G401 (cell line): ENCODE measurements at regions not wholly inside any gene's neighbourhood (a gene's known extent, or its start where the extent isn't known, plus 50 kb on each side); places are given as distances from the start of the nearest gene placed in this dataset.

Experiments
- DNase-seq: peaks from one replicate; pipeline ENCODE4 v3.0.0-alpha.2; 2015; ENCODE audit warnings: low spot score
- in situ Hi-C: cut with HindIII; loops from 2 replicates; pipeline ENCODE4 v1.10.0; 2016; ENCODE audit warnings: low sequenced_read_pairs, mixed read lengths

- in situ Hi-C loops: no loop called here
- peak; percentile 30 for DNase-seq
Observed at GRCh38 chr4:123755655-123756054, 359.1 kb downstream of the SPRY1 start.

GRCh38 chr4:123767806-123768205, 371.2 kb downstream of the SPRY1 start:
- in situ Hi-C loops: no loop called here
- no peak for DNase-seq

GRCh38 chr4:123770884-123771283, 374.3 kb downstream of the SPRY1 start:
- in situ Hi-C loops: no loop called here
- no peak for DNase-seq

- in situ Hi-C loops: loop anchor here (5.0 kb wide), 1 partner anchor 36 kb away; no protein-coding TSS in a partner anchor
- no peak for DNase-seq
Observed at GRCh38 chr4:123776267-123776666, 379.7 kb downstream of the SPRY1 start.

GRCh38 chr4:123777373-123777772, 380.8 kb downstream of the SPRY1 start:
- DNase-seq: no peak
- in situ Hi-C loops: loop anchor here (5.0 kb wide), 1 partner anchor 35 kb away; no protein-coding TSS in a partner anchor

- no peak for DNase-seq
- in situ Hi-C loops: no loop called here
Observed at GRCh38 chr4:123783151-123783790, 386.7 kb downstream of the SPRY1 start.

- in situ Hi-C loops: no loop called here
- DNase-seq: no peak
Observed at GRCh38 chr4:123783921-123784320, 387.3 kb downstream of the SPRY1 start.

- DNase-seq: no peak
- in situ Hi-C loops: no loop called here
Observed at GRCh38 chr4:123784626-123785025, 388.0 kb downstream of the SPRY1 start.

GRCh38 chr4:123785538-123785937, 388.9 kb downstream of the SPRY1 start:
- in situ Hi-C loops: no loop called here
- no peak for DNase-seq

- in situ Hi-C loops: no loop called here
- no peak for DNase-seq
Observed at GRCh38 chr4:123786163-123786915, 389.7 kb downstream of the SPRY1 start.

GRCh38 chr4:123786920-123787319, 390.3 kb downstream of the SPRY1 start:
- no peak for DNase-seq
- in situ Hi-C loops: no loop called here

GRCh38 chr4:123787512-123788080, 391.0 kb downstream of the SPRY1 start:
- in situ Hi-C loops: no loop called here
- DNase-seq: no peak

- DNase-seq: no peak
- in situ Hi-C loops: no loop called here
Observed at GRCh38 chr4:123788577-123788976, 392.0 kb downstream of the SPRY1 start.

GRCh38 chr4:123790681-123791080, 394.1 kb downstream of the SPRY1 start:
- no peak for DNase-seq
- in situ Hi-C loops: no loop called here

- in situ Hi-C loops: no loop called here
- no peak for DNase-seq
Observed at GRCh38 chr4:123802082-123802645, 405.6 kb downstream of the SPRY1 start.

GRCh38 chr4:123802933-123803332, 406.3 kb downstream of the SPRY1 start:
- no peak for DNase-seq
- in situ Hi-C loops: no loop called here

- in situ Hi-C loops: no loop called here
- DNase-seq: no peak
Observed at GRCh38 chr4:123804196-123804721, 407.7 kb downstream of the SPRY1 start.

- in situ Hi-C loops: no loop called here
- no peak for DNase-seq
Observed at GRCh38 chr4:123806056-123806455, 409.5 kb downstream of the SPRY1 start.

- DNase-seq: no peak
- in situ Hi-C loops: no loop called here
Observed at GRCh38 chr4:123807187-123807586, 410.6 kb downstream of the SPRY1 start.

- no peak for DNase-seq
Observed at GRCh38 chr4:123807866-123808265, 411.3 kb downstream of the SPRY1 start.

More at GRCh38 chr4:123807866-123808265, 411.3 kb downstream of the SPRY1 start:
- in situ Hi-C loops: no loop called here
